NCI-H774 (cell line): ENCODE measurements at regions not wholly inside any gene's neighbourhood (a gene's known extent, or its start where the extent isn't known, plus 50 kb on each side); places are given as distances from the start of the nearest gene placed in this dataset.

Source experiments
- DNase-seq: peaks from one replicate; lab custom pipeline; 2025; lab: John Stamatoyannopoulos, UW

GRCh38 chr11:112786196-112786595 lies 175.0 kb upstream of the NCAM1 start:
- no peak for DNase-seq

DNA sequence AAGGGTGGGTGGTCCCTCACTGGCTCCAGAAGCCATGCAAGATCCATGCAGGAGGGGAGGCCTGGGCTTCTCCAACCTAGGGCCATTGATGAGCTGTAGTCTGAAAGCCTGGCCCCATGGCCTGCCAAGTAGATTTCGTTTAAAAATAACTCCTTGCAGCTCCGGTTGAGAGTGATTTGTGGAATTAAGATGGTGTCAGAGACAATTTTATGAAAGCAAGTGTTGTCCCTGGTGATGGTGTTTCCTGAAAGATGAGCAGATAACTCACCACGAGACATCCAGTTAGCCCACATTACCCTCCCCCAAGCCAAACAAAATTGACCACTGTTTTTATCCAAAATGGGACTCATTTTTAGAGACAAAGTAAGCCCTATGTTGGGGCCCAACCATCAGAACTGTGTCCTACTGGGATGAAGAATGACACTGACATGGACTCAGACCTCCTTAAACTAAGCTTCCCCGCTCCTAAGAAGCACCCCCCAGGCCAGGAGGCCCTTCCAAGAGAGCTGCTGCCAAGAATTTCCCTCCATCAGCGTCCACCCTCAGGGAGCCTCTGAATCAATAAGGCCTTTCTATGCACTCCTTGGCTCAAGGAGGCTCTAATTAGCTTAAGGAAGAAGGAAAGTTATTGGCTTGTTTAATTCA lies 174.2 kb upstream of the NCAM1 start:
- DNase-seq = no peak

DNA sequence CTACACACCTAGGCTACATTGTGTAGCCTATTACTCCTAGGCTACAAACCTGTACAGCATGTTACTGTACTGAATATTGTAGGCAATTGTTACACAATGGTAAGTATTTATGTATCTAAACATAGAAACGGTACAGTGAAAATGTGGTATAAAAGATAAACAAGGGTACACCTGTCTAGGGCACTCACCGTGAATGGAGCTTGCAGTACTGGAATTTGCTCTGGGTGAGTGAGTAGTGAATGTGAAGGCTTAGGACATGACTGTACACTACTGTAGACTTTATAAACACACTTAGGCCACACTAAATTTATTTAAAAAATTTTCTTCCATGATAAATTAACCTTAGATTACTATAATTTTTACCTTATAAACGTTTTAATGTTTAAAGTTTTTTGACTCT lies 171.7 kb upstream of the NCAM1 start:
- no peak for DNase-seq

DNA sequence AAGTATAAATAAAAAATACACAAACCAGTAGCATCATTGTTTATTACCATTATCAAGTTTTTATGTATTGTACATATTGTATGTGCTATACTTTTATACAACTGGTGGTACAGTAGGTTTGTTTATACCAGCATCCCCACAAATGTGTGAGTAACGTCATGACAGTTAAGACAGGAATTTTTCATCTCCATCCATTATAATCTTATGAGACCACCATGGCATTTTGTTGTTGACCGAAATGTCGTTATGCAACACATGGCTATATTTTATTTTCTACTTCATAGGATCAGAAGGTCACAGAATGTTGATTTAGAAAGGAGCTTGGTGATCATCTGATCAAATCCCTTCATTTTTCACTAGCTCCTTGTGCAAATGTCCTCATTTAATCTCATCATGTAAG lies 170.9 kb upstream of the NCAM1 start:
- DNase-seq = no peak

DNA sequence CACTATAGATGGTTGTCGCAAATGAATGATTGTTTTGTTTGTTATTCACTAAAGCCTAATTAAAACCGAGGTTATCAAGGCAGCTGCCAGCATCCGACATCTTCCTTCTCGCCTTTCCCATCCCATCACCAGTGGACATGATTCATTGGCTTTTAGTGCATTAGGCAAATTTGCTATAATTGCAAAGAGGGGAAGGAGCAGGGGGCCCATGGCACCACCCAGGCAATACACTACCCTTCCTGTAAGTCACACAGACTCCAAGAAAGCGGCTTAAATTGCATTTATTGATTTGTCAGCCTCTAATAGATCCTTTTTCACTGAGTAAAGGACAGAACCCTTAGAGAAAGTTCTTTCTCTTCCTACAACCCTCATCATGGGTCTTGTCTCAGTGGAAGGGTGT lies 169.2 kb upstream of the NCAM1 start:
- no peak for DNase-seq

- DNase-seq = no peak
Measured at GRCh38 chr11:112793416-112793815, 167.8 kb upstream of the NCAM1 start.

- DNase-seq = no peak
Measured at GRCh38 chr11:112794331-112794846, 166.8 kb upstream of the NCAM1 start.

DNA sequence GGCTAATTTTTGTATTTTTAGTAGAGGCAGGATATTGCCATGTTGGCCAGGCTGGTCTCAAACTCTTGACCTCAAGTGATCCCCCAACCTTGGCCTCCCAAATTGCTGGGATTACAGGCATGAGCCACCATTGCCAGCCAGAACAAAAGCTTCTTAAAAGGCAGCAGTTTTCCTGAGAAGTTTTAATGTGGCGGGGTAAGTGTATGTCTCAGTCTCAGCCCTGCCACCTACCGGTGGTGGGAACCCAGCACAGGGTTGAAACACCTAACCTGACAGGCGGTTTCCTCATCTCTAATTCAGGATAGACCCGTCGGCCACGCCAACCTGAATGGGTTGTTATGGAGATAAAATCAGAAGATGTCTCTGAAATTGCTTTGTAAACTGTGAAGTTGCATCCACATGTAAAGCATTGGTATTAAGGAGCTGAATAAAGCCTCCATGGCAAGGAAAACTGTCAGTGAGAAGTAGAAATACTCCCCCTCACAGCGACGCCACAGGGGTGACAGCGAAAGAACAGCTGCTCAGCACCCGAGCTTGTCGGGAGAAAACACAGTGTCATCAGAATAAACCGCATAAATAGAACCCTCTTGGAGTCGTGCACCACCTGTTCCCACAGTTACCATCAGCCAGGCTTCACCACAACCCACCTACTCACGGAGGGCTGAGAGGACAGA lies 165.9 kb upstream of the NCAM1 start:
- DNase-seq = no peak

DNA sequence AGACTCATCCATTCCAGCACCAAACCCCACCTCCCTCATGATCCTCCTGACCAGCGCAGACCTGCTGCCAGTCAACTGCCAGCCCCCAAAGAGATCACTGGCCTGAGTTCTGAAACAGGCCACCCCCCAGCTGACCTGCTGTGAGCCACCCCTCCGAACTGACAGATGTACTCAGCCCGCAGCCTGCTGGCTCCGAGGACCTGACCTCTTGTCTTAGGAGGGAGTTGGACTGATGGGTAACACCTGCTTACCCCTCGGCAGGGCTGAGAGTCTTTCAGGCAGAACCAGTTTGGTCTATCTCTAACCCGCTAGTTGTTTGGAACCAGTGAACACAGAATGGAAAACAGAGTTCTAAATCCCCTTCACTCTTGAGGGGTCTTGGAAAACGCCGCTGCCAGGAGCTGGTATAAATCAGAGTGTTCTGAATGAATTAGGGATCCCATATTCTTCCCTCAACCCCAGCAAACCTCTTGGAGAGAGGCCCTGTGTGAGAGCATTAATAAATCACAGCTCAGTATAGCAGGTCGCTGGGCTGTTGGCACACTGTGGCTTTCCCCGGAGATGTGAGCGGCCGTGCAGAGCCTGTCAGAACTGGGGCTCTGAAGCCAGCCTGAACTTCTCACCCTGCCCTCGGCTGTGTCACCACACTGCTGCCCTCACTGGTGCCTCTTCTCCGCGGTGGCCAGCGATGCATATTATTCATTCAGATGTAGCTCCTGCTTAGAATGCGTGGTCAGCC lies 165.1 kb upstream of the NCAM1 start:
- DNase-seq = no peak

- DNase-seq = no peak
Measured at GRCh38 chr11:112797092-112797491, 164.1 kb upstream of the NCAM1 start.

DNA sequence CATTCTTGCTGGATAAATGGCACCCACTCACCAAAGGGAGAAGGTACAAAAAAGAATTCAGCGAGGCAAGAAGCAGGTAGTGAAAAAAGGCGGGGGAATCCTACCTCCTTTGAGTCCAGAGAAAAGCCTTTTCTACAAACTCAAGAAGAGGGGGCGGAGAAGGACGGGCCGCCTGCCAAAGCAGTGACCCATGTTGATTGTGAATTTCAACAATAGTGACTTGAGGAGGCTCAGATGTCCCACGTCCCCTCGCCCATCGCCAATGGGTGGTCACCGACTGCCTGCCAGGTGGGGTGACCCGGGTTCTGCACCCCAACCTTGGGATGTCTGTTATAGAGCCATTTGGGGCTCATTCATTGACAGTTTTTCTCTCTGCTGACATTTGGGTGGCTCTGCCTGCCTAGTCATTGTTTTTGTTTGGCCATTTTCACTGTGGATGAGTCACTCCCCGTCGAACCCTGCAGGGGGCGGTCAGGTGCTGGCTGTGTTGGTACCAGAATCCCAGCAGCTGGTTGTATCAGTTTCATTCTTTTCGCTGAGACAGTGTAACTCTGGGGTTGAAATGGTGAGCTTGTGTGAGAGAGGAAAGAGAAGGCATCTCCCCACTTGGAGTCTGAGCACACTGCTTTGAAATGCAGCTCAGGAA lies 163.4 kb upstream of the NCAM1 start:
- peak; percentile 68 for DNase-seq

- DNase-seq = no peak
Measured at GRCh38 chr11:112801025-112801816, 160.0 kb upstream of the NCAM1 start.

GRCh38 chr11:112801817-112802088 lies 159.5 kb upstream of the NCAM1 start:
- no peak for DNase-seq

DNA sequence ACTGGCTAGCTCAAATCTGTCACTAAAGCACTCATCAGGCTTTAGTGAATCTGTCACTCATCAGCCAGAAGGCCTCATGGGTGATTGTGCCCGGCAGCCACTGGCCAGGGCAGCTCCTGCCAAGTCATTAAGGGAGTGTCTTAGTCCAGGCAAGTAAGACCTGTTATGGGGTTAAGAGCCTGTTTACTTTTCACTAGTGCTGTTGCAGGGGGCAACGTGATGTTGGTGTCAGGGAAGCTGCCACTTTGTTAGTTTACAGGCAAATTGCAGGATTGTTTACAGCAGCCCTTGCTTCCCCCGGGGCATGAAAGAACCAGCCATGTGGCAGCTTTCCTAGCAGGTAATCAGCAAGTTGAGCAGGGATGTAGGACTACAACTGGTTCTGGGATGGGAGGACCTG lies 155.6 kb upstream of the NCAM1 start:
- DNase-seq = peak; percentile 24

- DNase-seq = no peak
Measured at GRCh38 chr11:112806256-112806655, 155.0 kb upstream of the NCAM1 start.

GRCh38 chr11:112806876-112807275 lies 154.3 kb upstream of the NCAM1 start:
- no peak for DNase-seq

DNA sequence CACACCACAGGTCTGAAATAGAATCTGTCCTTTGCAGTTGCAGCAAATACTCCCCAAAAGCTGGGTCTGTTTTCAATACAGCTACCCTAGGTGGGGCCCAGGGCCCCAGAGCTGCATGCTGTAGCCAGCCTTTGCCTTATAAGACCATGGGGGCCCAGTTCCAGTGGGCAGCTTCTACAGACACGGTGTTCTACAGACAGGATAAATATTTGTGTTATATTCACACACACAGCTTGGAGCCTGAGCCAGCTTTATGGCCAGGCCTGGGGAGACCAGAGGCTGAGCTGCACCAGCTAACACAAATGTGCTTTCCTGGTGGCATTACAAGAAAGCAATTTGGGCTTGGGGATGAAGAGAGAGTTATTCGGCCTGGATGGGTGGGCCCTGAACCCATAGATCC lies 151.8 kb upstream of the NCAM1 start:
- no peak for DNase-seq

DNA sequence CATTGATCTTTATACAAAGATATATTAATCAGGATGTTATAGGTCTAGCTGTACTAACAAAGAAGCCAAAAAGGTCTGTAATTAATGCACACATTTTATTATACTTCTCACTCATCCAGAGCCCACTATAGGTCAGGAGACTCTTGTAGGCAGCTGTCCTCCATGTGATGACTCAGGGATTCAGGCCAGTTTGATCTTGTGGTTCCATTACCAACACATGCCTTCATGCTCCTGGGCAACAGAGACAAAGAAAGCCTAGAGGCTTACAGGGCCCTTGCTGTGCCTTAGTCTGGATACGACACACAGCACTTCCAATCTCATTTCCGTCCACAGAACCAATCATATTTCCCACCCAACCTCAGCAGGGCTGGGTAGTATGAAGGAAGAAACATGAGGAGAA lies 150.3 kb upstream of the NCAM1 start:
- DNase-seq = no peak

- no peak for DNase-seq
Measured at GRCh38 chr11:112811783-112812182, 149.4 kb upstream of the NCAM1 start.

- no peak for DNase-seq
Measured at GRCh38 chr11:112812729-112813128, 148.5 kb upstream of the NCAM1 start.

- DNase-seq = no peak
Measured at GRCh38 chr11:112814168-112814567, 147.1 kb upstream of the NCAM1 start.

- DNase-seq = no peak
Measured at GRCh38 chr11:112817376-112817775, 143.8 kb upstream of the NCAM1 start.
